ENCODE measurements at regions not wholly inside any gene's neighbourhood (a gene's known extent, or its start where the extent isn't known, plus 50 kb on each side); places are given as distances from the start of the nearest gene placed in this dataset.

DNA sequence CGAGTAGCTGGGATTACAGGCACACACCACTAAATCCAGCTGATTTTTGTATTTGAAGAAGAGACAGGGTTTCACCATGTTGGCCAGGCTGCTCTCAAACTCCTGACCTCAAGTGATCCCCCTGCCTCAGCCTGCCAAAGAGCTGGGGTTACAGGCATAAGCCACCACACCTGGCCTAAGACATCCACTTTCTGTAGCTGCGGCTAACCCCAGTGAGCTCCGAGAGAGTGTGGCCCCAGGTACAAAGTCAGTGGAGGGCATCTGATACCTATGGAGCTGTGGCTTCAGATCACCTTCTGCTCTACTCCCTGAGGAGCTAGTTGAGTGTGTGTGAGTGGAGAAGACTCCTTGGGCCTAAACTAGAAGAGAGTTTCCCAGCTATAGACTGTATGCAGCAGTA is 189.3 kb upstream of the TSC22D2 start:
- TF ChIP-seq, protein P1, sequence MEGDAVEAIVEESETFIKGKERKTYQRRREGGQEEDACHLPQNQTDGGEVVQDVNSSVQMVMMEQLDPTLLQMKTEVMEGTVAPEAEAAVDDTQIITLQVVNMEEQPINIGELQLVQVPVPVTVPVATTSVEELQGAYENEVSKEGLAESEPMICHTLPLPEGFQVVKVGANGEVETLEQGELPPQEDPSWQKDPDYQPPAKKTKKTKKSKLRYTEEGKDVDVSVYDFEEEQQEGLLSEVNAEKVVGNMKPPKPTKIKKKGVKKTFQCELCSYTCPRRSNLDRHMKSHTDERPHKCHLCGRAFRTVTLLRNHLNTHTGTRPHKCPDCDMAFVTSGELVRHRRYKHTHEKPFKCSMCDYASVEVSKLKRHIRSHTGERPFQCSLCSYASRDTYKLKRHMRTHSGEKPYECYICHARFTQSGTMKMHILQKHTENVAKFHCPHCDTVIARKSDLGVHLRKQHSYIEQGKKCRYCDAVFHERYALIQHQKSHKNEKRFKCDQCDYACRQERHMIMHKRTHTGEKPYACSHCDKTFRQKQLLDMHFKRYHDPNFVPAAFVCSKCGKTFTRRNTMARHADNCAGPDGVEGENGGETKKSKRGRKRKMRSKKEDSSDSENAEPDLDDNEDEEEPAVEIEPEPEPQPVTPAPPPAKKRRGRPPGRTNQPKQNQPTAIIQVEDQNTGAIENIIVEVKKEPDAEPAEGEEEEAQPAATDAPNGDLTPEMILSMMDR (optimal IDR thresholded peaks at IDR 0.05 in 1 of 3, IDR thresholded peaks at IDR 0.05 in 1 of 3, conservative IDR thresholded peaks at IDR 0.05 in 1 of 3; ENCODE audit: extremely low read depth in 1 of 3, insufficient read depth in 2 of 3, low read length in 3 of 3): no peak
- TF ChIP-seq EZH2 (IDR thresholded peaks at IDR 0.05; ENCODE audit: low read length): no peak
